Mucosa of rectum (tissue), 2 donors: ENCODE measurements at regions not wholly inside any gene's neighbourhood (a gene's known extent, or its start where the extent isn't known, plus 50 kb on each side); places are given as distances from the start of the nearest gene placed in this dataset.

Experiments
- H3K27ac ChIP-seq, 2 donors: one replicate each; pipeline ENCODE4 v1.7.0; 2013; ENCODE audit warnings: inconsistent platforms in 2 of 2, low read depth in 2 of 2, low read length in 2 of 2
- H3K27me3 ChIP-seq, 2 donors: one replicate each; pipeline ENCODE4 v1.7.0; 2013; ENCODE audit warnings: low read length in 2 of 2; ENCODE audit not compliant: control insufficient read depth in 2 of 2, insufficient read depth in 2 of 2
- H3K36me3 ChIP-seq, 2 donors: one replicate each; pipeline ENCODE4 v1.7.0; 2013; ENCODE audit warnings: low read length in 2 of 2; ENCODE audit not compliant: control insufficient read depth in 2 of 2, insufficient read depth in 2 of 2
- H3K4me1 ChIP-seq, 2 donors: one replicate each; pipeline ENCODE4 v1.7.0; 2013; ENCODE audit warnings: low read length in 2 of 2, mild to moderate bottlenecking in 1 of 2; ENCODE audit not compliant: control insufficient read depth in 2 of 2, insufficient read depth in 2 of 2
- H3K4me3 ChIP-seq, 2 donors: one replicate each; pipeline ENCODE4 v1.7.0; 2013; ENCODE audit warnings: low read length in 2 of 2
- H3K9ac ChIP-seq, 2 donors: one replicate each; pipeline ENCODE4 v1.7.0; 2013; ENCODE audit warnings: low read length in 2 of 2, low read depth in 1 of 2, mild to moderate bottlenecking in 1 of 2
- H3K9me3 ChIP-seq, 2 donors: one replicate each; pipeline ENCODE4 v1.7.0; 2013; ENCODE audit warnings: low read length in 2 of 2; ENCODE audit not compliant: control insufficient read depth in 2 of 2
- donor health status: healthy.
- donor health status: Normal muscosa, but diverticular disease.

DNA sequence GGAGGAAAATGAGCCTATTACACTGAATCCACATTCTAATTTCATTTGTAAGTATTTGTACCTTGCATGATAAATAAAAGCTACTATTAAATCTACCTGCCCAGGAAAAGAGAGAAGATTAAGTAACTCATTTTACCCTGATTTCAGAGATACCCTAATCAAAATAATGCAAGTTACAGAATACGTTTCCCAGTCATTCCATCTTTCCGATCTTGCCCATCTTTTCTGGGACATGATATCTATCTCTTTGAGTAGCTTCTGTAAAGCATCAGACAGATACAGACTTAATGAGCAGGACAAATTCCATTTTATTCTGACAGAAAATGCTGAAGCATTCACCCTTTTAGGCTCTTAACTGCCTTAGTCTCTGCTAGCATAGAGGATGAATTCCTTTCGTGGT lies 56.6 kb downstream of the SPRY2 start:
- Histone ChIP-seq H3K27me3 (no peaks in the 10 kb centered on the region), H3K36me3 (no peaks in the 10 kb centered on the region), H3K27ac (no peak overlapping the region), H3K4me3 (no peak overlapping the region), H3K9ac (no peak overlapping the region), H3K4me1 (no peaks in the 10 kb centered on the region), H3K9me3 (no peaks in the 10 kb centered on the region)

DNA sequence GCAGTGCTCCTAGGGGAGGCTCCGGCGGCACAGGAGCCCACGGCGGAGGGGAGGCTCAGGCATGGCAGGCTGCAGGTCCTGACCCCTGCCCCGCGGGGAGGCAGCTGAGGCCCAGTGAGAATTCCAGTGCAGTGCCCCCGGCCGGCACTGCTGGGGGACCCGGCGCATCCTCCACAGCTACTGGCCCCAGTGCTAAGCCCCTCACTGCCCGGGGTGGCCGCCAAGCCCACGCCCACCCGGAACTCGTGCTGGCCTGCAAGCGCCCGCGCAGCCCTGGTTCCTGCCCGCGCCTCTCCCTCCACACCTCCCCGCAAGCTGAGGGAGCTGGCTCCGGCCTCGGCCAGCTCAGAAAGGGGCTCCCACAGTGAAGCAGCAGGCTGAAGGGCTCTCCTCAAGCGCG lies 62.2 kb downstream of the SPRY2 start:
- no peaks in the 10 kb centered on the region for H3K9me3 ChIP-seq
- H3K4me3 ChIP-seq, result no peak overlapping the region
- H3K27ac ChIP-seq, result no peak overlapping the region
- H3K27me3 ChIP-seq, result no peaks in the 10 kb centered on the region
- no peak overlapping the region for H3K9ac ChIP-seq
- H3K4me1 ChIP-seq, result no peaks in the 10 kb centered on the region
- no peaks in the 10 kb centered on the region for H3K36me3 ChIP-seq

DNA sequence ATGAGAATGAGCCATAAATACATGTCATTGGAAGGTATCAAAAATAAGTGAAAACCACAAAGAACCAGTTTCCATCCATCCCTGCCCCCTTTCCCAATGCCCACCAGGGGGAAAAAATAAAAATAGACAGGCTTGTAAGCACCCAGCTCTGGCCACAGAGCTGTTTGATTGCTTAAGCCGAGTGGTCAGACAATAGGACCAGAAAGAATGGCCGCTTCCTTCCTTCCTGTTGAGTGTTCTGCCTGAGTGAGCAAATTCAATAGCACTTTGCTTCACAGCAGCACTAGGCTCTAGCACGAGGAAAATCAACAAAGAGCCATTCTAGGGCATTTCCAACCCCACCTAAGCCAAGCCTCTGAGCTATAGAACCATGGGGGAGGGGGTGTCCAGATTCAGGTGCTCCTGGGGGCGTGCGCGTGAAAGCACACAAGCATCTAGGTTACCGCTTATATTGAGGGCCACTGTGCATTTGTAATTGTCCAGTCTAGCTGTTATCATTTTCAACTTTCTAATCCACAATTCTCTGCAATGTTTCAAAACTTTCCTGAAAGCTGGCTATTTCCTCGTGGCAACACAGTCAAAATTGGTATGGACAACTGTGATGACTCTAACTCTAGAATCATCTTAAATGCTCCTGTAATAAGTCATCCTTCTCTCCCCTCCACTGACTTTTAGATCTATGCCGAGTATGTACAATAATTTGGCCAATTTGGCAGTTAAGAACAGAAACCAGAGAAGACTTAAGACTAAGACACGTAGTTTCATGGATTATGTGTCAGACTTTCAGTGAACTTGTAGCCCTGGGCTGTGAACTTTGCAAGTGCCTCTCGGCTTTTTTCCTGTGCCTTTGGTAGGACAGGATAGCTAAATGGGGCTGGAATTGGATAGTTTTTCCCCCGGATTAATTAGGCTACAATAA lies 64.3 kb downstream of the SPRY2 start:
- no peak overlapping the region for H3K9ac ChIP-seq
- H3K9me3 ChIP-seq, result no peaks in the 10 kb centered on the region
- H3K27ac ChIP-seq, result no peak overlapping the region
- no peaks in the 10 kb centered on the region for H3K36me3 ChIP-seq
- H3K4me1 ChIP-seq, result no peaks in the 10 kb centered on the region
- H3K27me3 ChIP-seq, result no peaks in the 10 kb centered on the region
- H3K4me3 ChIP-seq, result no peak overlapping the region

DNA sequence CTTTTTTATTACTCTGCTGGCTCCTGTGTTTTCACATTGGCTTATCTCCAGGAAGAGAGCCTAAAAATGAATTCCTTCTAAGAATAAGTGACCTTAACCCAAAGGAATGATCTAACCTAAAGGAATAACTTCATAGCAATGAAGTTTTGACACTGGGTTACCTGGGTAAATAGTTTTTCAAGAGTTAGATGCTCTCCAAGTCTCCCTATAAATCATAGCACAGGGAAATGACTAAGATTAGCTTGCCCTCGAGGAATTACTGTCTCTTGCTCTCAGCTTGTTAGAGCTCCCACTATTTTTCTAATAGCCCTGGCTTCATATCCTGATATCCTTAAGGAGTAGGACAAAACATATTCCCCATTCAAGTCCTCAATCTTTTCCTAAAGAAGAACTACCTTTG lies 66.3 kb downstream of the SPRY2 start:
- no peak overlapping the region for H3K4me3 ChIP-seq
- no peaks in the 10 kb centered on the region for H3K9me3 ChIP-seq
- H3K27ac ChIP-seq, result no peak overlapping the region
- H3K4me1 ChIP-seq, result no peaks in the 10 kb centered on the region
- H3K9ac ChIP-seq, result no peak overlapping the region
- H3K36me3 ChIP-seq, result no peaks in the 10 kb centered on the region
- no peaks in the 10 kb centered on the region for H3K27me3 ChIP-seq

DNA sequence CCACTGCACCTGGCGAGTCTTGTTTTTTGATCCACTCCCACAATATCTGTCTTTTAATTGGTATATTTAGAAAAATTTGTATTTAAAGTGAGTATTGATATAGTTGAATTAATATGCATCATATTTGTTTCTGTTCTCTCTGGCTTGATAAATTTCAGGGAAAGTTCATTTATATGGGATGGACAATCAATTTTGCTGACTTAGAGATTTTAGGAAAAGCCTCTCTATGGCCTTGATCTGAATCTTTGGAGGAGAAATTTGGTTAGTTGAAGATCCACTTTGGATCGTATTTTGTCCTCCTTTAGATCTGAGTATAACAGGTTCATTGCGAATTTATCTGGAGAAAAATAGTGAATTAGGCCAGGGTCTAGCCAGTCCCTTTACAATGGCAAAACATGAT lies 67.2 kb downstream of the SPRY2 start:
- no peak overlapping the region for H3K9ac ChIP-seq
- H3K36me3 ChIP-seq, result no peaks in the 10 kb centered on the region
- no peak overlapping the region for H3K27ac ChIP-seq
- H3K4me3 ChIP-seq, result no peak overlapping the region
- H3K27me3 ChIP-seq, result no peaks in the 10 kb centered on the region
- no peaks in the 10 kb centered on the region for H3K9me3 ChIP-seq
- H3K4me1 ChIP-seq, result no peaks in the 10 kb centered on the region

DNA sequence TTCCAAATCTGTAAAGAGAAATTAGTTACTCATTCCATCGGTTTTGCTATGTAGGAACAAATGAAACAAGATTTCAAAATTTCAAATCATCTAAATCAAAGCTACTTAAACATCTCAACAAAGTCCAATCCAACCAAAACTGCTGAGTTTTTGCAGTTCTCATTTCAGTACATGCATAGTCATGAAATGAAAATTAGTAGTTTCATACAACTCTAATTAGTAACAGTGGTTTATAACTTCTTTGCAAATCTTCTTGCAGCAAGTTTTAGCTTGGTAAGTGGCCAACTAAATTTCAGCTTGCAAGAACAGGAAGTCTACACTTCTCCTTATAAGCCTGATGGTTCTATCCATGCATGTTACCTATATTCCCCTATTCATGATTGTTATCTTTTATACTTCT lies 75.6 kb downstream of the SPRY2 start:
- Histone ChIP-seq H3K36me3 (no peaks in the 10 kb centered on the region), H3K9me3 (peaks cover 0 to 2% of the 10 kb centered on the region in 2 donors), H3K27me3 (no peaks in the 10 kb centered on the region), H3K4me1 (no peaks in the 10 kb centered on the region), H3K9ac (no peak overlapping the region), H3K27ac (no peak overlapping the region), H3K4me3 (no peak overlapping the region)

DNA sequence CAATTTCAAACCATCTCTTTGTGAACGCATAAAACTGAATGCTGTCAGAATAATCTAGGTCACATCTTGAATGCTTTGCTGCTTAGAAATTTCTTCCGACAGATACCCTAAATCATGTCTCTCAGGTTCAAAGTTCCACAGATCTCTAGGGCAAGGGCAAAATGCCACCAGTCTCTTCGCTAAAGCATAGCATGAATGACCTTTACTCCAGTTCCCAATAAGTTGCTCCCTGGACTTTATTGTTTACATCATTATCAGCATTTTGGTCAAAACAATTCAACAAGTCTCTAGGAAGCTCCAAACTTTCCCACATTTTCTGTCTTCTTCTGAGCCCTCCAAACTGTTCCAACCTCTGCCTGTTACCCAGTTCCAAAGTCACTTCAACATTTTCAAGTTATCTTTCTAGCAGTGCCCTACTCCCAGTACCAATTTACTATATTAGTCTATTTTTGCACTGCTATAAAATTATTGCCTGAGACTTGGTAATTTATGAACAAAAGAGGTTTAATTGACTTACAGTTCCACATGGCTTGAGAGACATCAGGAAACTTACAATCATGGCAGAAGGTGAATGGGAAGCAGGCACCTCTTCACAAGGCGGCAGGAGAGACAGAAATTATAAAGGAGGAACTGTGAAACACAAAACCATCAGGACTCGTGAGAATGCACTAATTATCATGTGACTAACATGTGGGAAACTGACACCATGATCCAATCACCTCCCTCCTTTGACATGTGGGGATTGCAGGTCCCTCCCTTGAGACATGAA lies 77.0 kb downstream of the SPRY2 start:
- H3K27me3 ChIP-seq, result no peaks in the 10 kb centered on the region
- H3K4me1 ChIP-seq, result no peaks in the 10 kb centered on the region
- peaks cover 0 to 2% of the 10 kb centered on the region in 2 donors for H3K9me3 ChIP-seq
- H3K4me3 ChIP-seq, result no peak overlapping the region
- no peak overlapping the region for H3K27ac ChIP-seq
- H3K9ac ChIP-seq, result no peak overlapping the region
- no peaks in the 10 kb centered on the region for H3K36me3 ChIP-seq

DNA sequence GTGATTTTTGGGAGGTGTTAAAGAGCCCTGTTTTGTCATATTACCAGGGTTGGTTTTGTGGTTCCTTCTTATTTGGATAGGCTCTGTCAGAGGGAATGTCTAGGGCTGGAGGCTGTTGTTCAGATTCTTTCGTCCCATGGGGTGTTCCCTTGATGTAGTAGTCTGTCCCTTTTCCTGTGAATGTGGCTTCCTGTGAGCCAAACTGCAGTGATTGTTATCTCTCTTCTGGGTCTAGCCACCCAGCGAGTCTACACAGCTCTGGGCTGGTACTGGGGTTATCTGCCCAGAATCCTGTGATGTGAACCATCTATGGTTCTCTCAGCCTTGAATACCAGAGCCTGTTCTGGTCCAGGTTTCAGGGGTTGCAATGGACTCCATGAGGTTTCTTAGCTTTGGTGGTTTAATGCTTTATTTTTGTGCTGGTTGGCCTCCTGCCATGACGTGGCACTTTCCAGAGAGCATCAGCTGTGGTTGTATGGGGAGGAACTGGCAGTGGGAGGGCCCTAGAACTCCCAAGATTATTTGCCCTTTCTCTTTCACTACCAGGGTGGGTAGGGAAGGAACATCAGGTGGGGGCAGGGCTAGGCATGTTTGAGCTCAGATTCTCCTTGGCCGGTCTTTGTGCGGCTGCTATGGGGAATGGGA lies 78.8 kb downstream of the SPRY2 start:
- Histone ChIP-seq H3K9me3 (peaks cover 0 to 2% of the 10 kb centered on the region in 2 donors), H3K36me3 (no peaks in the 10 kb centered on the region), H3K27ac (no peak overlapping the region), H3K4me3 (no peak overlapping the region), H3K4me1 (no peaks in the 10 kb centered on the region), H3K9ac (no peak overlapping the region), H3K27me3 (no peaks in the 10 kb centered on the region)

DNA sequence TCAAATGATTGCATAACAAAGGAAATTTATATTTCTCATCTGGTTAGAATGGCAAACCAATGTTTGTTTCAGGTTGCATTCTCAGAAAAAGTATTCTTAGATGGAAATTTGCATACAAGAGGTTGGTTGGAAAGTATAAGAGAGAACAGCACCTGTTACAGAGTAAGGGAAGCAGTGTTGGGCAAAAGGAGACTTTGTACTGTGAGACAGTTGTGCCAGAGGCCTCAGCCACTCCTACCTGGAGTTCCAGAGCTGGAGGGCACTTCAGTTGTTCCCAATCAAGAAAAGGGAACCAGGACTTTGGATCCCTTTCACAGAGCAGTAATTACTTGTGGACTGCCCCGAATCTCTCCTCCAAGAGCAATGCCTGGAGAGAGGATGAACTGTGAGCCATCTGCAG lies 81.8 kb downstream of the SPRY2 start:
- Histone ChIP-seq H3K27ac (no peak overlapping the region), H3K9ac (no peak overlapping the region), H3K27me3 (no peaks in the 10 kb centered on the region), H3K9me3 (no peaks in the 10 kb centered on the region), H3K36me3 (no peaks in the 10 kb centered on the region), H3K4me3 (no peak overlapping the region), H3K4me1 (no peaks in the 10 kb centered on the region)

DNA sequence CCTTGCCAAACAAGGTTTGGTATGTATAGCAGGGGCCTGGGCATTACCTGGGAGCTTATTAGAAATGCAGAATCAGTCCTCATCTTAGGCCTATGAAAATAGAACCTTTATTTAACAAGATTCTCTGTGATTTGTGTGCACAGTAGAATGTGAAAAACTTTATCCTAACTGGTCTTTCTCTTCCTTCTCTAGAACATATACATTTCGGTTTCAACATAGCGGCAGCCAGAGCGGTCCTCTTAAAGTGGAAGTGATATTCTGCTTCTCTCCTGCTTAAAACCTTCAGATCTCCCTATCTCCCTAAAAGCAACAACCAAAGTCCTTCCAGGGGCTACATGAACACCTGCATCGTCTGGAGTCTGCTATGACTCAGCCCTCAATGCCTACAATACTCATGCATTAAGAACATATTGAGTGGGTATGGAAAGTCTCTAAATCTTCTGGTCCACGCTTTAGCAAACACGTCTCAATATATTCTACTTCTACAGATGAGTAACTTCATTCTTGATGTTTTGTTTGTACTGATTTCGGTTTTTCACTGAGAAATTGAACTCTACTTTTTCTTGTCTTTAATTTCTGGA lies 84.5 kb downstream of the SPRY2 start:
- H3K9ac ChIP-seq, result no peak overlapping the region
- no peak overlapping the region for H3K4me3 ChIP-seq

More for the DNA sequence above, 84.5 kb downstream of the SPRY2 start:
- Histone ChIP-seq H3K36me3 (no peaks in the 10 kb centered on the region), H3K9me3 (no peaks in the 10 kb centered on the region), H3K27ac (no peak overlapping the region), H3K4me1 (no peaks in the 10 kb centered on the region), H3K27me3 (no peaks in the 10 kb centered on the region)
